ENCODE measurements at regions not wholly inside any gene's neighbourhood (a gene's known extent, or its start where the extent isn't known, plus 50 kb on each side); places are given as distances from the start of the nearest gene placed in this dataset.

DNA sequence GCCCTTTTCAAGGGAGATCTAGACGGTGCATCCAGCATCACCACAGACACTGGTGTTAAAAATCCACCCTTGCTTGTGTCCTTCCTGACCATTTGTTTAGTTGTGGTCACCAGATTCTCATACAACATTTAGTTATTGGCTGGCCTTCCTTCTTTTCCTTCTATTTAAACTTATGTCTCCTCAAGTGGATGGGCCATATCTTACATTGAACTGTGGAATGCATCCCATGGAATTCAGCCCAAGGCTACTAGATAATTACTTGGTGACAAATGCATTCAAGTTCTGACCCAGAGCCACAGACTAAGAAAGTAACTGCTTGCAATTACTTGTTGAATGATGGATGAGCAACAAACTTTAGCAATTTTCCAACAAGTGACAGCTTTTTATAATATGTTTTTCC lies 198.9 kb upstream of the SSTR4 start:
- H3K4me3 ChIP-seq (ENCODE audit: low read depth, low read length): no peak overlapping the region
- TF ChIP-seq, protein P1, sequence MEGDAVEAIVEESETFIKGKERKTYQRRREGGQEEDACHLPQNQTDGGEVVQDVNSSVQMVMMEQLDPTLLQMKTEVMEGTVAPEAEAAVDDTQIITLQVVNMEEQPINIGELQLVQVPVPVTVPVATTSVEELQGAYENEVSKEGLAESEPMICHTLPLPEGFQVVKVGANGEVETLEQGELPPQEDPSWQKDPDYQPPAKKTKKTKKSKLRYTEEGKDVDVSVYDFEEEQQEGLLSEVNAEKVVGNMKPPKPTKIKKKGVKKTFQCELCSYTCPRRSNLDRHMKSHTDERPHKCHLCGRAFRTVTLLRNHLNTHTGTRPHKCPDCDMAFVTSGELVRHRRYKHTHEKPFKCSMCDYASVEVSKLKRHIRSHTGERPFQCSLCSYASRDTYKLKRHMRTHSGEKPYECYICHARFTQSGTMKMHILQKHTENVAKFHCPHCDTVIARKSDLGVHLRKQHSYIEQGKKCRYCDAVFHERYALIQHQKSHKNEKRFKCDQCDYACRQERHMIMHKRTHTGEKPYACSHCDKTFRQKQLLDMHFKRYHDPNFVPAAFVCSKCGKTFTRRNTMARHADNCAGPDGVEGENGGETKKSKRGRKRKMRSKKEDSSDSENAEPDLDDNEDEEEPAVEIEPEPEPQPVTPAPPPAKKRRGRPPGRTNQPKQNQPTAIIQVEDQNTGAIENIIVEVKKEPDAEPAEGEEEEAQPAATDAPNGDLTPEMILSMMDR (IDR thresholded peaks at IDR 0.05; ENCODE audit: borderline replicate concordance, insufficient read depth, low read depth, low read length): no peak

- TF ChIP-seq, protein P1 (IDR thresholded peaks at IDR 0.05; ENCODE audit: borderline replicate concordance, insufficient read depth, low read depth, low read length): no peak
- H3K4me3 ChIP-seq (ENCODE audit: low read depth, low read length): no peak overlapping the region
These were observed 198.2 kb upstream of the SSTR4 start for GRCh38 chr20:22836877-22837276.

GRCh38 chr20:22838001-22838400 lies 197.1 kb upstream of the SSTR4 start:
- TF ChIP-seq, protein P1 (IDR thresholded peaks at IDR 0.05; ENCODE audit: borderline replicate concordance, insufficient read depth, low read depth, low read length): no peak
- H3K4me3 ChIP-seq (ENCODE audit: low read depth, low read length): no peak overlapping the region

DNA sequence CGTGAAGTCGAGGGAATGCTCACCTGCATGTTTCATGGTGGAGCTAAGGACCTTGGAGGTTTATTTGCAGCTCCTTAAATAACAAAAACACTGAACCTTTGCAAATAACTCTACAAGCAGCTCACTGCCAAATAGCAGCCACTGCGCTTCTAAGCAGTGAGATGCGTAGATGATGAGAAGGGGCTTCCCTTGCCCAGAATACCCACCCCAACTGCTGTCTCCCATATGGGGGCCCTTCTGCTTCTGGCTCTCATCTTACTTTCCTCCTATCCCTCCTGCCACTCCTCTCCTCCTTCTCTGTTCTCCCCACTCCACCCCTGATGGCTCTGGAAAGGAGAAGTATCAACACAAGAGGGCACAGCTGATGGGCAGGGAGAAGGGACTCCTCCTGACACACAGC lies 193.3 kb upstream of the SSTR4 start:
- no peak overlapping the region for H3K4me3 ChIP-seq (ENCODE audit: low read depth, low read length)
- TF ChIP-seq, protein P1 (IDR thresholded peaks at IDR 0.05; ENCODE audit: borderline replicate concordance, insufficient read depth, low read depth, low read length): no peak

- TF ChIP-seq, protein P1 (IDR thresholded peaks at IDR 0.05; ENCODE audit: borderline replicate concordance, insufficient read depth, low read depth, low read length): no peak
- no peak overlapping the region for H3K4me3 ChIP-seq (ENCODE audit: low read depth, low read length)
These were observed 192.3 kb upstream of the SSTR4 start for GRCh38 chr20:22842793-22843192.

GRCh38 chr20:22844959-22845358 lies 190.2 kb upstream of the SSTR4 start:
- no peak overlapping the region for H3K4me3 ChIP-seq (ENCODE audit: low read depth, low read length)
- TF ChIP-seq, protein P1 (IDR thresholded peaks at IDR 0.05; ENCODE audit: borderline replicate concordance, insufficient read depth, low read depth, low read length): no peak

GRCh38 chr20:22846863-22847262 lies 188.2 kb upstream of the SSTR4 start:
- no peak overlapping the region for H3K4me3 ChIP-seq (ENCODE audit: low read depth, low read length)
- TF ChIP-seq, protein P1 (IDR thresholded peaks at IDR 0.05; ENCODE audit: borderline replicate concordance, insufficient read depth, low read depth, low read length): no peak

Data from GM12875 (cell line).